H1 (cell line): ENCODE measurements at regions not wholly inside any gene's neighbourhood (a gene's known extent, or its start where the extent isn't known, plus 50 kb on each side); places are given as distances from the start of the nearest gene placed in this dataset.

Source experiments
- CTCF ChIA-PET: fragments of 300-600 bp; sonication (Branson Sonifier 250); formaldehyde crosslinking; loops from one replicate; lab custom pipeline; 2021; ENCODE audit not compliant: partially characterized antibody; lab: Charles Lee
- POLR2A ChIA-PET: fragments of 300-600 bp; sonication (Branson Sonifier 250); formaldehyde crosslinking; loops from one replicate; lab custom pipeline; 2021; ENCODE audit warnings: inconsistent platforms; ENCODE audit not compliant: partially characterized antibody; lab: Charles Lee
- DNase-seq, 2 experiments: peaks; one replicate each; pipeline versions ENCODE4 v3.0.0 to v3.0.0-alpha.2; 2010 to 2022; ENCODE audit warnings: low spot score in 2 of 2, low read depth in 1 of 2, mixed read lengths in 1 of 2
- FAIRE-seq: peaks from 2 replicates; lab custom pipeline; 2011; peaks lifted over from hg19 to GRCh38; lab: Jason Lieb, UNC
- H2AFZ ChIP-seq: 2 replicates; pipeline ENCODE4 v1.8.1; 2012; ENCODE audit warnings: low read length, inconsistent platforms
- H2AK5ac ChIP-seq: 2 replicates; pipeline ENCODE4 v1.6.1; 2013; ENCODE audit warnings: low read depth, low read length
- H2BK120ac ChIP-seq: replicated peaks from 2 replicates; pipeline ENCODE3; 2013; ENCODE audit warnings: low read depth, low read length, inconsistent platforms
- H2BK12ac ChIP-seq: 2 replicates; pipeline ENCODE4 v1.6.1; 2013; ENCODE audit warnings: low read depth, low read length
- H2BK15ac ChIP-seq: 2 replicates; pipeline ENCODE4 v1.6.1; 2013; ENCODE audit warnings: low read length
- H2BK20ac ChIP-seq: 2 replicates; pipeline ENCODE4 v1.6.1; 2013; ENCODE audit warnings: low read length
- H2BK5ac ChIP-seq: 2 replicates; pipeline ENCODE4 v1.6.1; 2013; ENCODE audit warnings: low read depth, low read length
- H3K14ac ChIP-seq: 2 replicates; pipeline ENCODE4 v1.6.1; 2013; ENCODE audit warnings: inconsistent platforms; ENCODE audit not compliant: insufficient read length
- H3K18ac ChIP-seq: 2 replicates; pipeline ENCODE4 v1.6.1; 2013; ENCODE audit warnings: low read length; ENCODE audit errors: extremely low read depth
- H3K23ac ChIP-seq: 2 replicates; pipeline ENCODE4 v1.6.1; 2013; ENCODE audit warnings: inconsistent platforms; ENCODE audit not compliant: insufficient read length
- H3K23me2 ChIP-seq: 2 replicates; pipeline ENCODE4 v1.6.1; 2013; ENCODE audit warnings: low read depth, low read length
- H3K27ac ChIP-seq: 2 replicates; pipeline ENCODE4 v1.6.1; 2011; ENCODE audit warnings: low read depth, low read length, inconsistent platforms
- H3K27me3 ChIP-seq, 4 experiments: replicated peaks in 1 of 4; 1 replicate in 1 of 4; 2 replicates in 3 of 4; pipeline versions ENCODE4 v1.6.1 to v1.8.1; 2011 to 2013; ENCODE audit warnings: low read length in 3 of 4, mild to moderate bottlenecking in 3 of 4, inconsistent platforms in 2 of 4, mixed read lengths in 2 of 4, moderate library complexity in 1 of 4; ENCODE audit not compliant: control insufficient read depth in 3 of 4, insufficient read depth in 3 of 4; ENCODE audit errors: extremely low read depth in 1 of 4
- H3K36me3 ChIP-seq, 4 experiments: 2 replicates each; pipeline versions ENCODE4 v1.6.1 to v1.8.1; 2011 to 2013; ENCODE audit warnings: mild to moderate bottlenecking in 4 of 4, low read length in 3 of 4, moderate library complexity in 2 of 4, control low read depth in 1 of 4, inconsistent platforms in 1 of 4; ENCODE audit not compliant: insufficient read depth in 4 of 4, control insufficient read depth in 2 of 4
- H3K4ac ChIP-seq: replicated peaks from 2 replicates; pipeline ENCODE3; 2013; ENCODE audit warnings: low read length, low read depth, mixed read lengths, inconsistent platforms; ENCODE audit not compliant: insufficient read length
- H3K4me1 ChIP-seq, 4 experiments: replicated peaks in 1 of 4; 1 replicate in 1 of 4; 2 replicates in 3 of 4; pipeline versions ENCODE4 v1.6.1 to v1.8.1; 2011 to 2013; ENCODE audit warnings: low read length in 3 of 4, inconsistent platforms in 2 of 4, mixed read lengths in 1 of 4; ENCODE audit not compliant: insufficient read depth in 4 of 4, control insufficient read depth in 3 of 4
- H3K4me2 ChIP-seq, 2 experiments: 2 replicates each; pipeline versions ENCODE4 v1.6.1 to v1.8.1; 2011 to 2013; ENCODE audit warnings: low read depth in 2 of 2, low read length in 2 of 2, control low read depth in 1 of 2, inconsistent platforms in 1 of 2, mild to moderate bottlenecking in 1 of 2; ENCODE audit not compliant: insufficient read depth in 1 of 2
- H3K4me3 ChIP-seq, 4 experiments: fragments of 200-600, 300-600 bp in 1 of 4; sonication (generic), shearing (Covaris generic), sonication (Bioruptor Twin) in 1 of 4; 2 replicates each; pipeline versions ENCODE4 v1.5.1 to v1.8.1; 2011 to 2016; ENCODE audit warnings: low read length in 4 of 4, low read depth in 3 of 4, control low read depth in 2 of 4, inconsistent platforms in 2 of 4, mild to moderate bottlenecking in 2 of 4, mixed read lengths in 1 of 4, moderate library complexity in 1 of 4; ENCODE audit not compliant: insufficient read depth in 2 of 4; ENCODE audit errors: extremely low read depth in 1 of 4
- H3K56ac ChIP-seq: replicated peaks from 2 replicates; pipeline ENCODE3; 2013; ENCODE audit warnings: low read depth, mild to moderate bottlenecking, mixed read lengths, low read length, inconsistent platforms; ENCODE audit not compliant: insufficient read length
- H3K79me1 ChIP-seq: 2 replicates; pipeline ENCODE4 v1.6.1; 2013; ENCODE audit warnings: low read depth, low read length, control low read depth
- H3K79me2 ChIP-seq, 2 experiments: 2 replicates each; pipeline versions ENCODE4 v1.6.1 to v1.8.1; 2012 to 2013; ENCODE audit warnings: low read length in 2 of 2, mild to moderate bottlenecking in 2 of 2, inconsistent platforms in 1 of 2; ENCODE audit not compliant: insufficient read depth in 2 of 2, control insufficient read depth in 1 of 2
- H3K9ac ChIP-seq, 4 experiments: replicated peaks in 1 of 4; 1 replicate in 1 of 4; 2 replicates in 3 of 4; pipeline versions ENCODE4 v1.6.1 to v1.8.1; 2011 to 2013; ENCODE audit warnings: low read depth in 3 of 4, low read length in 3 of 4, control low read depth in 2 of 4, mild to moderate bottlenecking in 2 of 4, moderate library complexity in 2 of 4, inconsistent platforms in 1 of 4; ENCODE audit errors: extremely low read depth in 1 of 4
- H3K9me3 ChIP-seq, 2 experiments: 2 replicates each; pipeline versions ENCODE4 v1.6.1 to v1.8.1; 2012 to 2013; ENCODE audit warnings: mild to moderate bottlenecking in 2 of 2, moderate library complexity in 2 of 2, control low read depth in 1 of 2, inconsistent platforms in 1 of 2, low read depth in 1 of 2, low read length in 1 of 2, mixed read lengths in 1 of 2; ENCODE audit not compliant: insufficient read depth in 2 of 2
- H4K20me1 ChIP-seq, 2 experiments: replicated peaks in 1 of 2; 2 replicates each; pipeline versions ENCODE3 to v1.8.1; 2011 to 2013; ENCODE audit warnings: inconsistent platforms in 2 of 2, low read length in 2 of 2, mild to moderate bottlenecking in 1 of 2; ENCODE audit not compliant: insufficient read depth in 2 of 2, control insufficient read depth in 1 of 2
- H4K5ac ChIP-seq: 2 replicates; pipeline ENCODE4 v1.6.1; 2013; ENCODE audit warnings: low read length, low read depth, mixed read lengths, inconsistent platforms; ENCODE audit not compliant: insufficient read length
- H4K8ac ChIP-seq: 2 replicates; pipeline ENCODE4 v1.8.0; 2013; ENCODE audit warnings: mild to moderate bottlenecking, moderate library complexity, low read length, inconsistent platforms; ENCODE audit not compliant: insufficient read depth; ENCODE audit errors: extremely low read depth
- H4K91ac ChIP-seq: replicated peaks from 2 replicates; pipeline ENCODE3; 2013; ENCODE audit warnings: low read length, mixed read lengths, inconsistent platforms; ENCODE audit not compliant: insufficient read length
- ATF3 ChIP-seq: IDR thresholded peaks from 2 replicates; pipeline ENCODE4 v1.6.1; 2011; ENCODE audit warnings: low read depth, mild to moderate bottlenecking, low read length; ENCODE audit not compliant: insufficient read depth
- GABPA ChIP-seq: IDR thresholded peaks from 2 replicates; pipeline ENCODE4 v1.6.1; 2011; ENCODE audit warnings: mild to moderate bottlenecking, low read length, moderate library complexity, borderline replicate concordance; ENCODE audit not compliant: insufficient read depth
- SUZ12 ChIP-seq: fragments of 200-600 bp; sonication (generic); IDR thresholded peaks from 2 replicates; pipeline ENCODE4 v1.6.1; 2012; ENCODE audit warnings: mild to moderate bottlenecking, inconsistent platforms, low read length, moderate library complexity, mixed read lengths
- WGBS, 2 experiments: shearing (Covaris generic) in 1 of 2; methylation state at CpG; one replicate each; pipeline versions ENCODE4 v1.1.6 to v1.1.7; 2013 to 2015; ENCODE audit warnings: low lambda C conversion rate in 2 of 2, mixed read lengths in 2 of 2, inconsistent platforms in 1 of 2, low coverage in 1 of 2, missing lambda C conversion rate in 1 of 2; ENCODE audit not compliant: insufficient replicate concordance in 2 of 2, insufficient coverage in 1 of 2, insufficient read length in 1 of 2; ENCODE audit errors: extremely low coverage in 1 of 2, missing lambda C conversion rate in 1 of 2; 5-methylcytosine and 5-hydroxymethylcytosine counted together

- Histone ChIP-seq H2AFZ (no peak overlapping the region), H3K4me2 (no peak overlapping the region), H4K5ac (no peak overlapping the region)
- TF ChIP-seq ATF3 (no peak), SUZ12 (no peak), GABPA (no peak)
These were observed 64.0 kb upstream of the ZNF281 start for GRCh38 chr1:200473698-200474371.

More at GRCh38 chr1:200473698-200474371, 64.0 kb upstream of the ZNF281 start:
- no peak overlapping the region for H2BK15ac ChIP-seq
- H2AK5ac ChIP-seq = no peak overlapping the region
- H3K14ac ChIP-seq = no peak overlapping the region
- no peaks in the 10 kb centered on the region for H3K23me2 ChIP-seq
- peaks cover 0 to 2% of the 10 kb centered on the region in 2 experiments for H4K20me1 ChIP-seq
- H3K27me3 ChIP-seq = no peaks in the 10 kb centered on the region
- no peaks in the 10 kb centered on the region for H3K79me2 ChIP-seq
- H3K56ac ChIP-seq = no peak overlapping the region
- H3K23ac ChIP-seq = no peak overlapping the region
- no peak overlapping the region for H2BK120ac ChIP-seq
- H3K18ac ChIP-seq = no peak overlapping the region
- H4K8ac ChIP-seq = no peak overlapping the region
- no peak overlapping the region for H3K27ac ChIP-seq
- no peaks in the 10 kb centered on the region for H3K4me1 ChIP-seq
- no peak overlapping the region for H2BK20ac ChIP-seq
- H2BK5ac ChIP-seq = no peak overlapping the region
- H2BK12ac ChIP-seq = no peak overlapping the region
- no peak for DNase-seq
- no peak overlapping the region for H3K4ac ChIP-seq
- POLR2A ChIA-PET = interaction anchor here (0.6 to 1.6 kb wide), 3 partner anchors 10 to 172 kb away, joined by 4 to 6 read pairs (median 4); no protein-coding TSS in a partner anchor
- H4K91ac ChIP-seq = no peak overlapping the region
- WGBS, 2 experiments = 91% methylated on average over 12 of the region's 12 CpGs; no CpG with 5 or more reads in 1 of the 2 experiments
- H3K9ac ChIP-seq = no peak overlapping the region
- H3K4me3 ChIP-seq = no peak overlapping the region
- H3K79me1 ChIP-seq = no peaks in the 10 kb centered on the region
- no peak for FAIRE-seq
- CTCF ChIA-PET = interaction anchor here (0.7 to 1.5 kb wide), 2 partner anchors 9 to 194 kb away, joined by 3 read pairs; no protein-coding TSS in a partner anchor
- peaks cover 0 to 15% (median 4%) of the 10 kb centered on the region in 4 experiments; a peak in 5 of 8 replicates for H3K36me3 ChIP-seq
- H3K9me3 ChIP-seq = no peaks in the 10 kb centered on the region
